ENCODE measurements at regions not wholly inside any gene's neighbourhood (a gene's known extent, or its start where the extent isn't known, plus 50 kb on each side); places are given as distances from the start of the nearest gene placed in this dataset.
A peak's percentile ranks its signal among the peaks of the same experiment; 100 is the strongest.

- Histone ChIP-seq H3K36me3 (no peaks in the 10 kb centered on the region), H3K27ac (no peak overlapping the region), H3K9me3 (no peaks in the 10 kb centered on the region), H3K4me3 (no peak overlapping the region), H3K27me3 (no peaks in the 10 kb centered on the region), H3K4me1 (no peaks in the 10 kb centered on the region)
- ATAC-seq (no peak), DNase-seq (no peak)
- TF ChIP-seq CTCF (IDR thresholded peaks at IDR 0.05), result no peak
- intact Hi-C loops (cut with DNase I), result no loop called here
Observed at GRCh38 chr6:166841216-166841615, 115.1 kb downstream of the RNASET2 start.

- no peaks in the 10 kb centered on the region for H3K4me1 ChIP-seq
- no peaks in the 10 kb centered on the region for H3K36me3 ChIP-seq
- intact Hi-C loops (cut with DNase I), result no loop called here
- no peak overlapping the region for H3K4me3 ChIP-seq
- DNase-seq (no peak), ATAC-seq (no peak)
- no peak for TF ChIP-seq CTCF (IDR thresholded peaks at IDR 0.05)
- no peak overlapping the region for H3K27ac ChIP-seq
- H3K9me3 ChIP-seq, result no peaks in the 10 kb centered on the region
- H3K27me3 ChIP-seq, result no peaks in the 10 kb centered on the region
Observed at GRCh38 chr6:166839569-166839968, 116.8 kb downstream of the RNASET2 start.

GRCh38 chr6:166838987-166839386 lies 117.4 kb downstream of the RNASET2 start:
- no peak for TF ChIP-seq CTCF (IDR thresholded peaks at IDR 0.05)

GRCh38 chr6:166836785-166837718 lies 119.3 kb downstream of the RNASET2 start:
- no peaks in the 10 kb centered on the region for H3K9me3 ChIP-seq
- H3K36me3 ChIP-seq, result no peaks in the 10 kb centered on the region
- no peak overlapping the region for H3K27ac ChIP-seq
- peak; percentile 30 for ATAC-seq
- H3K27me3 ChIP-seq, result no peaks in the 10 kb centered on the region
- no peaks in the 10 kb centered on the region for H3K4me1 ChIP-seq
- intact Hi-C loops (cut with DNase I), result no loop called here
- no peak for TF ChIP-seq CTCF (IDR thresholded peaks at IDR 0.05)
- no peak for DNase-seq
- no peak overlapping the region for H3K4me3 ChIP-seq

More at GRCh38 chr6:166838987-166839386, 117.4 kb downstream of the RNASET2 start:
- no peak overlapping the region for H3K27ac ChIP-seq
- H3K27me3 ChIP-seq, result no peaks in the 10 kb centered on the region
- no peak for ATAC-seq
- no peak overlapping the region for H3K4me3 ChIP-seq
- DNase-seq, result no peak
- H3K4me1 ChIP-seq, result no peaks in the 10 kb centered on the region
- intact Hi-C loops (cut with DNase I), result no loop called here
- H3K9me3 ChIP-seq, result no peaks in the 10 kb centered on the region
- no peaks in the 10 kb centered on the region for H3K36me3 ChIP-seq

- DNase-seq (no peak), ATAC-seq (no peak)
- no peaks in the 10 kb centered on the region for H3K27me3 ChIP-seq
- no peak overlapping the region for H3K27ac ChIP-seq
- TF ChIP-seq CTCF (IDR thresholded peaks at IDR 0.05), result no peak
- H3K4me3 ChIP-seq, result no peak overlapping the region
- H3K36me3 ChIP-seq, result no peaks in the 10 kb centered on the region
- H3K4me1 ChIP-seq, result no peaks in the 10 kb centered on the region
- H3K9me3 ChIP-seq, result no peaks in the 10 kb centered on the region
- intact Hi-C loops (cut with DNase I), result no loop called here
Observed at GRCh38 chr6:166834049-166834448, 122.3 kb downstream of the RNASET2 start.

Data from upper lobe of right lung (tissue), 1 donor.